ENCODE measurements at regions not wholly inside any gene's neighbourhood (a gene's known extent, or its start where the extent isn't known, plus 50 kb on each side); places are given as distances from the start of the nearest gene placed in this dataset.

DNA sequence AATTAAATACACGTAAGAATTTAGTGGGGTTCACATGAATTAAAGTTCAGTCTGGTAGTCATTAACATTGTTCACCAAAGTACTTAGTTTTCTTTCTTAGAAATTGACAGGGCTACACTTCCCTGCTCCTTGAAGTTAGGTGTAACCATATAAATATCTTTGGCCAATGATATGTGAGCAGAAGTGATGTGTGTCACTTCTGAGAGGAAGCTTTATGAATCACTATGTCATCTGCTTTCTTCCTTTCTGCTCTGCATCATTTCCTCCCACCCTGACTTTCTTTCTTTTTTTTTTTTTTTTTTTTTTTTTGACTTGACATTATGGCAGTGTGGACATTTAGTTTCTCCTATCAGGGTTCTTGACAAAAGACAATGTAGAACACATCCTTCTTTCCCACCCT is 156.2 kb upstream of the COL8A1 start:
- H3K9me2 ChIP-seq (replicated peaks; ENCODE audit: low read depth, low read length), result no peaks in the 10 kb centered on the region
- TF ChIP-seq, protein P1, sequence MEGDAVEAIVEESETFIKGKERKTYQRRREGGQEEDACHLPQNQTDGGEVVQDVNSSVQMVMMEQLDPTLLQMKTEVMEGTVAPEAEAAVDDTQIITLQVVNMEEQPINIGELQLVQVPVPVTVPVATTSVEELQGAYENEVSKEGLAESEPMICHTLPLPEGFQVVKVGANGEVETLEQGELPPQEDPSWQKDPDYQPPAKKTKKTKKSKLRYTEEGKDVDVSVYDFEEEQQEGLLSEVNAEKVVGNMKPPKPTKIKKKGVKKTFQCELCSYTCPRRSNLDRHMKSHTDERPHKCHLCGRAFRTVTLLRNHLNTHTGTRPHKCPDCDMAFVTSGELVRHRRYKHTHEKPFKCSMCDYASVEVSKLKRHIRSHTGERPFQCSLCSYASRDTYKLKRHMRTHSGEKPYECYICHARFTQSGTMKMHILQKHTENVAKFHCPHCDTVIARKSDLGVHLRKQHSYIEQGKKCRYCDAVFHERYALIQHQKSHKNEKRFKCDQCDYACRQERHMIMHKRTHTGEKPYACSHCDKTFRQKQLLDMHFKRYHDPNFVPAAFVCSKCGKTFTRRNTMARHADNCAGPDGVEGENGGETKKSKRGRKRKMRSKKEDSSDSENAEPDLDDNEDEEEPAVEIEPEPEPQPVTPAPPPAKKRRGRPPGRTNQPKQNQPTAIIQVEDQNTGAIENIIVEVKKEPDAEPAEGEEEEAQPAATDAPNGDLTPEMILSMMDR (conservative IDR thresholded peaks at IDR 0.05; ENCODE audit: low read length), result no peak
- no peak for TF ChIP-seq EZH2phosphoT487 (IDR thresholded peaks at IDR 0.05; ENCODE audit: borderline replicate concordance)

DNA sequence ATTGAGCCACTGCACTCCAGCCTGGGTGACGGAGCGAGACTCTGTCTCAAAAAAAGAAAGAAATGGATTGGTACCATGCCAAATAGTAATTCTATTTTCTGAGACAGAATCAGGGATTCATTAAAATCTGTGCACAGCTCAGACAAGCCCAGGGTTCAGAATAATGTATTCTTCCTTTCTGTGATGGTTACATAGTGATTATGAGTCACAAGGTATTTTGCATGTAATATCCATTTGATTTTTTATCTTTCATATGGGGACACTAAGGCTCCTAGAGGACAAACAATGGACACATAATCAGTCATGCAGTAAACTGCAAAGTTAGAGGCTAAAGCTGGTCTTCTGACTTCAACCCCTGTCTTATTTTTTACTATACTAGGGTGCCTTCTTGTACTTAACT is 156.8 kb upstream of the COL8A1 start:
- no peaks in the 10 kb centered on the region for H3K4me1 ChIP-seq (ENCODE audit: insufficient read depth, low read length, poor library complexity, severe bottlenecking)
- no peaks in the 10 kb centered on the region for H3K36me3 ChIP-seq (ENCODE audit: insufficient read depth, low read length)
- no peak overlapping the region for H3K9ac ChIP-seq (ENCODE audit: low read depth, low read length, poor library complexity, severe bottlenecking)
- no peak overlapping the region for H2AFZ ChIP-seq (ENCODE audit: low read length)
- no peaks in the 10 kb centered on the region for H3K9me2 ChIP-seq (replicated peaks; ENCODE audit: low read depth, low read length)
- H4K20me1 ChIP-seq (ENCODE audit: insufficient read depth, low read length, poor library complexity, severe bottlenecking), result no peaks in the 10 kb centered on the region
- H3K9me3 ChIP-seq (ENCODE audit: insufficient read depth, low read depth, low read length), result 0 out of 2 replicates have a peak, but pooled peaks cover 6% of the 10 kb centered on the region
- H3F3A ChIP-seq (ENCODE audit: low read depth), result no peaks in the 10 kb centered on the region
- H3K4me3 ChIP-seq (ENCODE audit: low read length, poor library complexity, severe bottlenecking), result no peak overlapping the region
- TF ChIP-seq, protein P1 (conservative IDR thresholded peaks at IDR 0.05; ENCODE audit: low read length), result no peak
- TF ChIP-seq EZH2phosphoT487 (IDR thresholded peaks at IDR 0.05; ENCODE audit: borderline replicate concordance), result no peak
- H3K4me2 ChIP-seq (ENCODE audit: low read depth, low read length, poor library complexity, severe bottlenecking), result no peak overlapping the region
- no peaks in the 10 kb centered on the region for H3K79me2 ChIP-seq (ENCODE audit: insufficient read depth, low read length)
- H3K27me3 ChIP-seq (ENCODE audit: insufficient read depth, low read length, poor library complexity, severe bottlenecking), result no peaks in the 10 kb centered on the region

More for the DNA sequence above, 156.2 kb upstream of the COL8A1 start:
- no peak overlapping the region for H2AFZ ChIP-seq (ENCODE audit: low read length)
- H3K36me3 ChIP-seq (ENCODE audit: insufficient read depth, low read length), result no peaks in the 10 kb centered on the region
- no peaks in the 10 kb centered on the region for H3K27me3 ChIP-seq (ENCODE audit: insufficient read depth, low read length, poor library complexity, severe bottlenecking)
- H3K4me1 ChIP-seq (ENCODE audit: insufficient read depth, low read length, poor library complexity, severe bottlenecking), result no peaks in the 10 kb centered on the region
- no peaks in the 10 kb centered on the region for H3F3A ChIP-seq (ENCODE audit: low read depth)
- H3K4me2 ChIP-seq (ENCODE audit: low read depth, low read length, poor library complexity, severe bottlenecking), result no peak overlapping the region
- H3K9me3 ChIP-seq (ENCODE audit: insufficient read depth, low read depth, low read length), result 0 out of 2 replicates have a peak, but pooled peaks cover 5% of the 10 kb centered on the region
- no peaks in the 10 kb centered on the region for H4K20me1 ChIP-seq (ENCODE audit: insufficient read depth, low read length, poor library complexity, severe bottlenecking)
- H3K9ac ChIP-seq (ENCODE audit: low read depth, low read length, poor library complexity, severe bottlenecking), result no peak overlapping the region
- no peak overlapping the region for H3K4me3 ChIP-seq (ENCODE audit: low read length, poor library complexity, severe bottlenecking)
- no peaks in the 10 kb centered on the region for H3K79me2 ChIP-seq (ENCODE audit: insufficient read depth, low read length)

DNA sequence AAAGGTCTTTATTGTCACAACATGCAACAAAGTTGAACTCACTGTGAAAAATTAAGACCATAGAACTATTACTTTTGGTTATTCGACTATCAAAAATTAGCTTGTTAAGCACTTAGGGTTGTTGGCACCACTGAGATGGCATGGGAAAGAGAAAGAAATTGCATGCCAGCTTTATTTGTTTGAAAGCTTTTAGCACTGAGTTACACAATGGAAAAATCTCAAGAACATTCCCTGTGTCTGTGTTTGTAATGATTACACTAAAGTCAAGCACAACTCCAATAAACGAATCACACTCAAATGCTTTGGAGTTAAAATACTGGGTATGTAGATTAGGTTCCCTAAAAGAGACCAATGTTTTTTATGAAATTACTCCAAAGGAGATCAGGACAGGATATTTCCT is 158.6 kb upstream of the COL8A1 start:
- H3K4me2 ChIP-seq (ENCODE audit: low read depth, low read length, poor library complexity, severe bottlenecking), result no peak overlapping the region
- TF ChIP-seq, protein P1 (conservative IDR thresholded peaks at IDR 0.05; ENCODE audit: low read length), result no peak
- no peak for TF ChIP-seq EZH2phosphoT487 (IDR thresholded peaks at IDR 0.05; ENCODE audit: borderline replicate concordance)
- no peaks in the 10 kb centered on the region for H3K36me3 ChIP-seq (ENCODE audit: insufficient read depth, low read length)
- H3K9me2 ChIP-seq (replicated peaks; ENCODE audit: low read depth, low read length), result no peaks in the 10 kb centered on the region
- H3K79me2 ChIP-seq (ENCODE audit: insufficient read depth, low read length), result no peaks in the 10 kb centered on the region
- 0 out of 2 replicates have a peak, but pooled peaks cover 6% of the 10 kb centered on the region for H3K9me3 ChIP-seq (ENCODE audit: insufficient read depth, low read depth, low read length)
- no peak overlapping the region for H3K9ac ChIP-seq (ENCODE audit: low read depth, low read length, poor library complexity, severe bottlenecking)
- no peaks in the 10 kb centered on the region for H3K27me3 ChIP-seq (ENCODE audit: insufficient read depth, low read length, poor library complexity, severe bottlenecking)
- H3F3A ChIP-seq (ENCODE audit: low read depth), result no peaks in the 10 kb centered on the region
- H3K4me1 ChIP-seq (ENCODE audit: insufficient read depth, low read length, poor library complexity, severe bottlenecking), result no peaks in the 10 kb centered on the region
- no peaks in the 10 kb centered on the region for H4K20me1 ChIP-seq (ENCODE audit: insufficient read depth, low read length, poor library complexity, severe bottlenecking)
- H2AFZ ChIP-seq (ENCODE audit: low read length), result no peak overlapping the region
- no peak overlapping the region for H3K4me3 ChIP-seq (ENCODE audit: low read length, poor library complexity, severe bottlenecking)
